Stimulated activated CD4-positive, alpha-beta T cell treated with anti-CD3 and anti-CD28 coated beads, TNF-alpha, amount 100 ng/mL, for 48 hours (primary cell): ENCODE measurements at regions not wholly inside any gene's neighbourhood (a gene's known extent, or its start where the extent isn't known, plus 50 kb on each side); places are given as distances from the start of the nearest gene placed in this dataset.

Experiments
- DNase-seq, 3 donors: peaks; one replicate each; pipeline ENCODE4 v3.0.0-alpha.2; 2020; ENCODE audit warnings: low read depth in 3 of 3

GRCh38 chr14:61847861-61848260, 85.6 kb downstream of the SNAPC1 start:
- no peak for DNase-seq

DNA sequence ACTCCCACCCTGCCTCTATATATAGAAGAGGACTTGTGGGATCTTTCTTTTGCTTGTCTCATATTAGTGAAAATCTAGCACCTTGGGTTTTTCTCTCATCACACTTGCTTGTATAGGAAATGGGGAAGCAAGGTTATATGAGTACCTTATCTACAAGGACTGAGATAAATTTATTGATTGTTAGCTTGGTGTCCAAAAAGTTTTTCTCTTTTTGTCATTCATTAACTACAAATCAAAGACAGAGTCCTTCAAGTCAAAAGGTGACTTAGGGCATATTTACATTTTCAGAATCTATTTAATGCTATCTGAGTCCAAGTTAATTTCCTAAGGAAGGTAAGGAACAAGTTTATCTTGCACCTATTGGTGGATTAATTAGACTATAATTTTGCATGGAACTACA, 92.7 kb downstream of the SNAPC1 start:
- DNase-seq = no peak

- DNase-seq = peak; percentile 37 to 60 (median 50)
Measured at GRCh38 chr14:61860294-61860918, 98.2 kb downstream of the SNAPC1 start.

DNA sequence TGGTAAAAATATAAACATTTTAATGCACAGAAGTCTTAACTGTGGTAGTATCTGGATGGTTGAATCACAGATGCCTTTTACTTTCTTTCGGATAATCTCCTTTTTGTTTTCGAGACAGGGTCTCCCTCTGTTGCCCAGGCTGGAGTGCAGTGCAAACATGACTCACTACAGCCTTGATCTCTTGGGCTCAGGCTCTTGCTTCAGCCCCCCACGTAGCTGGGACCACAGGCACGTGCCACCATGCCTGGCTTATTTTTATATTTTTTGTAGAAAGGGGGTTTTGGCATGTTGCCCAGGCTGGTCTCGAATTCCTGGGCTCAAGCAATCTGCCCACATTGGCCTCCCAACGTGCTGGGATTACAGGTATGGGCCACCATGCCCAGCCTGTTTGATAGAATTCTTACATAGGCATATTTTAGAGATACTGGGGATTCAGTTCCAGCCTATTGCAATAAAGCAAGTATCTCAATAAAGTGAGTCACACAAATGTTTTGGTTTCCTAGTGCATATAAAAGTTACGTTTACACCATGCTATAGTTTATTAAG, 99.2 kb downstream of the SNAPC1 start:
- no peak for DNase-seq

DNA sequence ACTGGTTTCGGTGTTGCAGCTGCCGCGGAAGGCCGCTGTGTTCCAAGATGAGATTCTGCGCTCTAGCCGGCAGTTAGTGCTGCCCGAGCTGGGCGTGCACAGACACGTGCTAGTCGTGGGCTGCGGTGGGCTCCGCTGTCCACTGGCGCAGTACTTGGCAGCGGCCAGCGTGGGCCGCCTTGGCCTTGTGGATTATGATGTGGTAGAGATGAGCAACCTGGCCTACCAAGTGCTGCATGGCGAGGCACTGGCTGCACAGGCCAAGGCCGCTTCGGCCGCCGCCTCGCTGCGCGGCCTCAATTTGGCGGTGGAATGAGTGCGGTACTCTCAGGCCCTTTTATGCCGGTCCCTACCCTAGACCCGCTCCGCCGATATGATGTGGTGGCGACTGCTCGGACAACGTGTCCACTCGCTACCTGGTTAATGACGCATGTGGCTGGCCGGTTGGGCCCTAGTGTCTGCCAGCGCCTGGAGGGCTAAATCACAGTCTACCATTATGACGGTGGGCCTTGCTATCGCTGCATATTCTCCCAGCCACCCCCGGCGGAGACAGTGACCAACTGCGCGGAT, 102.2 kb downstream of the SNAPC1 start:
- DNase-seq = no peak

- DNase-seq = no peak
Measured at GRCh38 chr14:61866932-61867920, 105.0 kb downstream of the SNAPC1 start.

DNA sequence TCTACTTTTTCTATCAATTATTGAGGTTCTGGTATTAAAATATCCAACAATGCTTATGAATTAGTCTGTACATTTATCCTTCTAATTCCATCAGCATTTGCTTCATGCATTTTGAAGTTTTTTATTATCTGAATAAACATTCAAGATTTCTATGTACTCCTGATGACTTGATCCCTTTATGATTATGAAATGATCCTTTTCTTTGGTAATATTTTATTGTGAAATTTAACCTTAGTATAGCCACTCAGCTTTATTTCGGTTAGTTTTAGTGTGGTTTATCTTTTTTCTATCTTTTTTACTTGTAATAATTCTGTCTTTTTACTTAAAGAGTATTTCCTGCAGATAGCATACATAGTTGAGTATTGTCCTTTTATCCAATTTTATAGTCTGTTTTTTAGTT, 106.6 kb downstream of the SNAPC1 start:
- DNase-seq = no peak

DNA sequence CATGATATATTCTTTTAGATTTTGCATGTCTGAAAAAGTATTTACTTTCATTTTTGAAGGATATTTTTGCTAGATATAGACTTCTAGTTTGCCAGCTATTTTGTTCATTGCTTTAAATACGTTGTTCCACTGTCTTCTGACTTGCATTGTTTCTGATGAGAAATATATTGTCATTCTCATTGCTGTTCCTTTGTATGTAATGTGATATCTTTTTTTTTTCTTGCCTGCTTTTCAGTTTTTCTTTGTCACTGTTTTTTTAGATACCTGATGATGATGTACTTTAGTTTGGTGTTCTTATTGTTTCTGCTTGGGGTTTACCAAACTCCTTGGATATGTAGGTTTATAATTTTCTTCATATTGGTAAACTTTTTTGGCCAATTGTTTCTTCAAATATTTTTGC, 107.9 kb downstream of the SNAPC1 start:
- DNase-seq = no peak

DNA sequence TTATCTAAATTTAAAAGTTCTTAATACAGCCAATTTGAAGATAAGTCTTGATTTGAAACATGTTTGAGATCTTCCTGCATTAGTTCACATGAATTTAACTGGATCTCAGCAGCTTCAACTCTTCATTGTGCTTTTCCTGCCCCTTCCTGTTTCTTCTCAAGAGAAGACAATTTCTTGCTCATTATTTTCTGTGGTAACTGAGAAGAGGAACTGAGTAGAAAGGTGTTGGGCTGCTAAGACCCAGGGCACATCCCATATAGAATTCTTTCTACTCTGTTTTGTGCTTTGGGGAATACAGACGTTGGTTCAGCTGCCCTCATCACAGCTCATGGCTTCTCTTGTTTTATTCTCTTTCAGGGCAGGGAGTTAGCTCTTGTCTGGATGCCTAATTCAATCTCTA, 110.2 kb downstream of the SNAPC1 start:
- DNase-seq = no peak

- DNase-seq = no peak
Measured at GRCh38 chr14:61875483-61875882, 113.3 kb downstream of the SNAPC1 start.

DNA sequence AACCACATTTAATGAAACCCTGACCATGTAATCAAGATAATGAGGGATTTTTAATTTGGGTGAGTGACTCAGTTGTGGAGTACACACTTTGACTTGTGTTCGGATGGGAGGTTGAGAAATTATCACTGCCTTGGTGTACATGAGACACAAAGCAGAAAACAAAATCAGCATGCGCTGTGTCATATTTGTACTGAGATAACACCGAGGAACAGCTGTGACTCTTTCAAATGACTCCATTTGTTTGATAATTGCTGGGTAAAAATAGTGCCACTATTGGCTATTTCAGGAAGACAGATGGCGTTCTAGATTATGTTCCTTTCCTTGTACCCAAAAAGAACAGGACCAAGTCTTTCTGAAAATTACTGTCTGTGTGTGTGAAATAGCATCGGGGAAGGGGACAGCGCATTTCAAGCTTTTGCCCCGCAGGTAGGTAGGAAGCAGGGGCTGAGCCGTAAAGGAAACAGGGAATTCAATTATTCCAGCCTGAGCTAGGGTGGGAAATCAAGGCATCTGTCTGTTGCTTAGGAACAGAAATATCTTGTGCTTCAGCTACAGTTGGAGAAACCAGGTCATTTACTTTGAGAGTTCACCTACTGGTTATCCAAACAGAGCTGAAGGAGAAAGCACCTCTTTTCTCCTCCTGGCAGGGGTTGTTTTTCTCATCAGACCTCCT, 114.3 kb downstream of the SNAPC1 start:
- DNase-seq = no peak

- DNase-seq = no peak
Measured at GRCh38 chr14:61877035-61877390, 114.8 kb downstream of the SNAPC1 start.

DNA sequence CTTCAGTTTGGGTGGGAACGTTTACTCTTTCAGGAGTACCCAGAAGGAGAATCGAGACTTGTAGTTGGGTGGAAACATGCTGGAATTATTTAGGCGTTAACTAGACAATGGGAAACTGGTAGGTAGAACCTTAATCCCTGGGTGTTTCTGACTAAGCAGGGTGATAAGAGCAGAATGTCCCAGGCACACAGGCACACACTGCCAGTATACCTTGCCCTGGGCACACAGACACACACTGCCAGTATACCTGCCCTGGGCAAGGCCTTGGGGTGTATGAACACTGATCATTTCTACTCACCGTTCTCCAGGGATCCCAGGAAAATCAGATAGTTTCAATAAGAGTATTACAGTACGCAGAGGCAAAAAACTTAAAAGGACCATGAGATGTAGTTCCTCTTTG, 115.5 kb downstream of the SNAPC1 start:
- no peak for DNase-seq

GRCh38 chr14:61878931-61879330, 116.7 kb downstream of the SNAPC1 start:
- no peak for DNase-seq

DNA sequence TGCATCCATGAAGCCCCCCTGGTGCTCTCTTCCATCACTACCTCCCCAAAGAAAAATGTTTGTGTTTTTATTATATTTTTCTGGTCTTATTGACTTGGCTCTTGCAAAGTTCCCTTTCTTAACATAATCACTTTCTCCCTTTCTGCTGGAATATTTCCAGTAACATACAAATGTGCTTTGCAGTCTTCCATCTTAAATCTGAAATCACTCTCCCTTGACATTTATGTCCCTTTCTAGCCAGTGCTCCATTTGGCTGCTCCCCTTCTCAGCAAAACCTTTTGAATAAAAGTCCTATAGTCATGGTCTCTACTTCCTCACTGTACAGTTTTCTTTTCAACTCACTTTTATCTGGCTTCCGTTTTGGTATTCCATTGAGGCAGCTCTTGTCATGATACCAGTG, 118.8 kb downstream of the SNAPC1 start:
- no peak for DNase-seq

GRCh38 chr14:61884711-61885110, 122.5 kb downstream of the SNAPC1 start:
- no peak for DNase-seq

DNA sequence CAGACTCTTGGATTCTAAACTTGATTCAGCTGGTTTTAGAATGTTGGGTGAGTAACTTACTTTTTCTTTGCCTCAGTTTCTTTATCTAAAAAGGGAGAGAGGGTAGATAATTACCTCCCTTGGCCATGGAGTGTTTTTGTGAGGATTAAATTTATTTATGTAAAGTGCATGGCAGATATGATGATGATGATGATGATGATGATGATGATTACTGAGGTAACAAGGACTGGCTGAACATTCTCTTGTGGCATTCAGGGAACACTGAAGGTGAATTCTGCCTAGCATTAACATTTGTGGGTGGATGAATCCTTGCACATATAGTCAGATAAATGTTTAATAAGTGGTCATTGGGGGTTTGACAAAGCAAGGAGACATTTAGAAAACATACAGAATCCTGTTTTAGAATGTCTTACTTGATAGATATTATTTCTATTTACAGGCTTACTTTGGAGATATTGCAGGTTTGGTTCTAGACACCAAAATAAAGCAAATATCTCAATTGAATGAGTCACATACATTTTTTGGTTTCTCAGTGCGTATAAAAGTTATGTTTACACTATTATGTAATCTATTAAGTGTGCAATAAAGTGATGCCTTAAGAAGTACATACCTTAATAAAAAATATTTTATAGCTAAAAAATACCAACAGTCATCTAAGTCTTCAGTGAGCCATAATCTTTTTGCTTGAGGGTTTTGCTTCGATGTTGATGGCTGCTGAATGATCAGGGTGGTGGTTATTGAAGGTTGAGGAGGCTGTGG, 123.2 kb downstream of the SNAPC1 start:
- DNase-seq = no peak

GRCh38 chr14:61887628-61888027, 125.4 kb downstream of the SNAPC1 start:
- no peak for DNase-seq

DNA sequence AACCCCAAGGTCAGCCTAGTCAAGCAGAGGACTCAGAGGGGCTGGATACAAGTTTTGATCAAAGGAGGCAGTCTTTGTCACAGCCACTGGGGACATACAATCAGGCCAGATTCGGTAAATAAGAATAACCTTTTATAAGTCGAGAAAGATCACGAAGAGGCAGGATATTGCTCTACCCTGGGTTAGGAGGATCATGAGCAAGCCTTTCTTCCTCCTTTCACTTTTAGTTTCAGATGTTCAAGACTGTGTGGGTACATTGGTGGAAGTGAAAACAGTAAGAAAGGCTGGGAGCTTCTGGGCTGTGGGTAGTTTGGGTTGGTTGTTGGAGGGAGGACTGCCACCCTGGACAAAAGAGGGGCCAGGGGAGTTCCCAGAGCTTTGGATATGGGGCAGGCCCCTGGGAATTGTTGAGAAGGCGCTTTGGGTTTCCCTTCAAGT, 127.7 kb downstream of the SNAPC1 start:
- peak in 2 of 3 donors; percentile 4 to 23 for DNase-seq

DNA sequence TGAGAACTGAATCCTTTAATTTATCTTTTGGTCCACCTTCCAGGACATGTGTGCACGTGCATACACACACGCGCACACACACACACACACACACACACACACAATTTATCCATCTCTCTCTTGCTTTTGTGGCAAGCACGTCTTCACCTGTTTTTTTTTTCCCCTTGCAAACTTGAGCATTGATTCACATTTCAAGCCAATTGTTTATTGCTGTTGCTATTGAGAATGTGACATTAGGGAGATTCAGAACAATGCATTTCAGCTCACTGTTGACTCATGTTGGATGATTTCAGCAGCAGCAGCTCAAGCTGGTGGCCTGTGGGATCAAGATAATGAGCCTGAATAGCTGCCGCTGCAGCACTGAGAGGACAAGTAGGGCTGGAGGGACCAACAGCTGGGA, 128.9 kb downstream of the SNAPC1 start:
- no peak for DNase-seq

DNA sequence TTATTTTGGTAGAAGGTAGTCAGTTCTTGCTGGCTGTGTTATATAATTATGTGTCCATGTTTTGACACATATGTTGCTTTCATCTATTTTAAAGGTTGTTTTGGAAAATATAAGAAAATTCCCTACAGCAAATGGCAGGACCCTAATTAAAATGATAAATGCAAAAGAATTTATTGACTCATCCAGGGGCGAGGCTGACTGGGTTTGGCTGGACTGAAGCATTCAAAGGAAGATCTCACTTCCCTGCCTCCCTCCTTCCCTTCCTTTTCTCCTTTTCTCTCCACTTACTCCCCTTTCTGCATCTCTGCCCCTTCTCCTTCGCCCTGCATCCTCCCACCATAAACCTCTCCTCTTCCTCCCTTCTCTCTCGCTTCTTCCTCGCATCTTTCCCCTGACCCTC, 129.6 kb downstream of the SNAPC1 start:
- no peak for DNase-seq
